ENCODE measurements at regions not wholly inside any gene's neighbourhood (a gene's known extent, or its start where the extent isn't known, plus 50 kb on each side); places are given as distances from the start of the nearest gene placed in this dataset.

DNA sequence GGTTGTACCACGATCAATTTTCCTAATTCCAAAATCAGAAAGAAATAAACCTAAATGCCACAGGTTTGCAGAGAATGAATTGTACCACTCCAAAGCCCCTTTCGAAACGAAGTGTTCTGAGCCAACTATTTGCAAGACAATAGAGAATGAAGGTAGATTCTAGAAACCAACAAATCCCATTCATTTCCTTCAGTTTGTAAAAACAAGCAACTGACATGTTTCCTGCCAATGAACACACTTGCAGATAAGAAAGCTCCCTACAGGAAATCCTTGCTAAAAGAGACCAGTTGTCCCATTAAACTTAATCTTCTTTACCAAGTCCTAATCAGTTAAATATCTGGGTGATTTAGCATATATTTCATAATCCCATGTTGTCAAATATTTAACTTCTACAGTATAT lies 198.4 kb upstream of the FOXN3 start:
- Histone ChIP-seq H4K20me1 (replicated peaks; ENCODE audit: control insufficient read depth, insufficient read depth, low read length) (no peaks in the 10 kb centered on the region), H3K36me3 (ENCODE audit: control insufficient read depth, insufficient read depth, low read length) (no peaks in the 10 kb centered on the region), H3K9me1 (ENCODE audit: control insufficient read depth, insufficient read depth, low read length) (no peaks in the 10 kb centered on the region), H3K27ac (ENCODE audit: extremely low read depth, low read depth, low read length) (no peak overlapping the region), H3K4me2 (ENCODE audit: insufficient read depth, low read length) (no peak overlapping the region), H3K27me3 (ENCODE audit: control insufficient read depth in 2 of 2, insufficient read depth in 2 of 2, low read length in 2 of 2) (peaks cover 5 to 14% of the 10 kb centered on the region in 2 experiments), H3K9me3 (replicated peaks; ENCODE audit: control insufficient read depth, insufficient read depth, low read depth, low read length) (no peaks in the 10 kb centered on the region), H3K9ac (ENCODE audit: insufficient read depth in 1 of 2, low read depth in 2 of 2, low read length in 2 of 2) (no peak overlapping the region), H2AFZ (ENCODE audit: low read depth, low read length) (no peak overlapping the region), H3K4me1 (replicated peaks in 1 of 2; ENCODE audit: control insufficient read depth in 2 of 2, insufficient read depth in 2 of 2, low read length in 2 of 2) (peaks cover 0 to 7% of the 10 kb centered on the region in 2 experiments; a peak in 1 of 5 replicates), H3K4me3 (no peak overlapping the region), H3K79me2 (ENCODE audit: control insufficient read depth, insufficient read depth, low read length) (no peaks in the 10 kb centered on the region)
- intact Hi-C loops (cut with micrococcal nuclease) (no loop called here), in situ Hi-C loops (cut with MboI) (no loop called here)
- ChIA-PET POLR2A (no interaction called here), CTCF (ENCODE audit: low intra/inter-chr PET ratio) (no interaction called here)
- DNase-seq (ENCODE audit: extremely low read depth in 1 of 4, low spot score in 3 of 4) (no peak), FAIRE-seq (no peak), ATAC-seq (no peak)
- BruUV-seq (replicated peaks), result no TSS peak
- TF ChIP-seq SREBF1 (IDR thresholded peaks at IDR 0.05; ENCODE audit: borderline replicate concordance, low read depth, low read length), result no peak
- TF ChIP-seq NR2F6 (CRISPR knock-in tag; IDR thresholded peaks at IDR 0.05), result no peak
- no peak for TF ChIP-seq SNIP1 (IDR thresholded peaks at IDR 0.05; ENCODE audit: low read depth)
- 0% methylated on average over 3 of the region's 3 CpGs for WGBS (ENCODE audit: insufficient coverage, low coverage, missing lambda C conversion rate)

DNA sequence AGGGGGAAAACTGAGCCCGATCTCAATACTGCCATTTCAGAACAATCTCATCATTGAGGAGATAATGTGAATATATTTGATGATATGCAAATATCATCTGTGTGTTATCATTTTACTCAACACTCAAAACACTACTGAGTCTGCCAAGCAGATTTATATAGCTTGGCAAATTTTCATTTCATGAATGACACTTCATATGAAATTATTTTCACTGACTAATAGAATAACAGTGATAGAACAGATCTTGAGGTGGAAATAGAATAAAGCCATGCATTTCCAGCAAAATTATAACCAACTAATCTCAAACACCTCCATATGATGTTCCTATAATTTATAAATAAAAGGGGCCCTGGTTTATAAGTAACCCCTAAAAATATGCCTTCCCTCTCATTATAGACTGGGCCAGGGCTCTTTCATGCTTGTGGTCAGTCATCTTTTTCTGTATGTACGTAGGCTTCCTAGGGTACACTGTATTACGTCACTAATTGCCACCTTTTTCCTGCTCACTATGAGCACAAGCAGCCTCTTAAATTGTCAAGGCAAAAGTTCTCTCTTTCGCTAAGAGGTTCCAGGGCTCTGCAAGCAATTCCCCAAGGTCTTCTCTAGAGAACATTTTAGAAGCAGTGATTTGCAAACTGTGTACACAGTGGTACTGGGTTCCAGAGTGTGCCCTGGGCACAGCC lies 197.1 kb upstream of the FOXN3 start:
- in situ Hi-C loops (cut with MboI), result no loop called here
- CTCF ChIA-PET (ENCODE audit: low intra/inter-chr PET ratio), result no interaction called here
- H3K4me3 ChIP-seq, result no peak overlapping the region
- no peaks in the 10 kb centered on the region for H3K79me2 ChIP-seq (ENCODE audit: control insufficient read depth, insufficient read depth, low read length)
- H3K9ac ChIP-seq (ENCODE audit: insufficient read depth in 1 of 2, low read depth in 2 of 2, low read length in 2 of 2), result no peak overlapping the region
- no peak overlapping the region for H2AFZ ChIP-seq (ENCODE audit: low read depth, low read length)
- no peak for DNase-seq (ENCODE audit: extremely low read depth in 1 of 4, low spot score in 3 of 4)
- POLR2A ChIA-PET, result no interaction called here
- no peak for ATAC-seq
- no peak overlapping the region for H3K4me2 ChIP-seq (ENCODE audit: insufficient read depth, low read length)
- no peak overlapping the region for H3K27ac ChIP-seq (ENCODE audit: extremely low read depth, low read depth, low read length)
- no peak for FAIRE-seq
- TF ChIP-seq, protein P1, sequence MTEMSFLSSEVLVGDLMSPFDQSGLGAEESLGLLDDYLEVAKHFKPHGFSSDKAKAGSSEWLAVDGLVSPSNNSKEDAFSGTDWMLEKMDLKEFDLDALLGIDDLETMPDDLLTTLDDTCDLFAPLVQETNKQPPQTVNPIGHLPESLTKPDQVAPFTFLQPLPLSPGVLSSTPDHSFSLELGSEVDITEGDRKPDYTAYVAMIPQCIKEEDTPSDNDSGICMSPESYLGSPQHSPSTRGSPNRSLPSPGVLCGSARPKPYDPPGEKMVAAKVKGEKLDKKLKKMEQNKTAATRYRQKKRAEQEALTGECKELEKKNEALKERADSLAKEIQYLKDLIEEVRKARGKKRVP (CRISPR knock-in tag; IDR thresholded peaks at IDR 0.05), result no peak
- TF ChIP-seq HNRNPL (IDR thresholded peaks at IDR 0.05; ENCODE audit: low read depth, low read length) (no peak), NFIX (CRISPR knock-in tag; IDR thresholded peaks at IDR 0.05; ENCODE audit: low read depth) (no peak), NCOA4 (IDR thresholded peaks at IDR 0.05; ENCODE audit: partially characterized antibody) (no peak), KAT2B (IDR thresholded peaks at IDR 0.05; ENCODE audit: low read depth, low read length) (no peak), HLTF (IDR thresholded peaks at IDR 0.05) (no peak), ZNF444 (CRISPR knock-in tag; IDR thresholded peaks at IDR 0.05) (no peak), MAFK (IDR thresholded peaks at IDR 0.05; ENCODE audit: low read length) (no peak), TEAD4 (IDR thresholded peaks at IDR 0.05; ENCODE audit: low read length) (no peak), TEAD4 (CRISPR knock-in tag; IDR thresholded peaks at IDR 0.05; ENCODE audit: borderline replicate concordance) (no peak), RBM15 (IDR thresholded peaks at IDR 0.05; ENCODE audit: insufficient read depth, low read length) (no peak), CHCHD3 (CRISPR knock-in tag; IDR thresholded peaks at IDR 0.05) (no peak), NEUROD1 (IDR thresholded peaks at IDR 0.05; ENCODE audit: borderline replicate concordance, low read depth, low read length, partially characterized antibody) (no peak)
- H4K20me1 ChIP-seq (replicated peaks; ENCODE audit: control insufficient read depth, insufficient read depth, low read length), result no peaks in the 10 kb centered on the region
- H3K27me3 ChIP-seq (ENCODE audit: control insufficient read depth in 2 of 2, insufficient read depth in 2 of 2, low read length in 2 of 2), result peaks cover under 1 to 15% of the 10 kb centered on the region in 2 experiments
- no peaks in the 10 kb centered on the region for H3K9me1 ChIP-seq (ENCODE audit: control insufficient read depth, insufficient read depth, low read length)
- intact Hi-C loops (cut with micrococcal nuclease), result no loop called here
- BruUV-seq (replicated peaks), result no TSS peak
- H3K9me3 ChIP-seq (replicated peaks; ENCODE audit: control insufficient read depth, insufficient read depth, low read depth, low read length), result no peaks in the 10 kb centered on the region
- no peaks in the 10 kb centered on the region for H3K36me3 ChIP-seq (ENCODE audit: control insufficient read depth, insufficient read depth, low read length)
- H3K4me1 ChIP-seq (replicated peaks in 1 of 2; ENCODE audit: control insufficient read depth in 2 of 2, insufficient read depth in 2 of 2, low read length in 2 of 2), result peaks cover 0 to 5% of the 10 kb centered on the region in 2 experiments; a peak in 1 of 5 replicates
- WGBS (ENCODE audit: insufficient coverage, low coverage, missing lambda C conversion rate), result 0% methylated on average over 4 of the region's 4 CpGs
